Activated naive CD4-positive, alpha-beta T cell treated with anti-CD3 and anti-CD28 coated beads, Interleukin-2, amount 10 ng/mL, durations not matched to agents 7 days and 5 days (primary cell): ENCODE measurements at regions not wholly inside any gene's neighbourhood (a gene's known extent, or its start where the extent isn't known, plus 50 kb on each side); places are given as distances from the start of the nearest gene placed in this dataset.
"Not testable (repeated sequence)": the region's sequence is repeated elsewhere in the genome, so short reads cannot be mapped to it uniquely, and the experiment has no call there.

Experiments used
- CTCF ChIA-PET: fragments of 350-600 bp; sonication (Branson Sonifier 250); formaldehyde crosslinking; loops from one replicate; lab custom pipeline; 2021; ENCODE audit warnings: antibody characterized with exemption; lab: Charles Lee
- DNase-seq: peaks from one replicate; pipeline ENCODE4 v3.0.0-alpha.2; 2020
- H3K27ac Mint-ChIP-seq: one replicate; pipeline ENCODE4 v1.8.0; 2021; ENCODE audit warnings: mild to moderate bottlenecking, moderate library complexity, mixed read lengths
- H3K27me3 Mint-ChIP-seq: one replicate; pipeline ENCODE4 v1.8.0; 2021; ENCODE audit warnings: mild to moderate bottlenecking, mixed read lengths
- H3K36me3 Mint-ChIP-seq: one replicate; pipeline ENCODE4 v1.8.0; 2021; ENCODE audit warnings: mixed read lengths
- H3K4me1 Mint-ChIP-seq: one replicate; pipeline ENCODE4 v1.8.0; 2021; ENCODE audit warnings: mixed read lengths
- H3K4me3 Mint-ChIP-seq: one replicate; pipeline ENCODE4 v1.8.0; 2021; ENCODE audit warnings: mild to moderate bottlenecking, moderate library complexity, mixed read lengths
- H3K9me3 Mint-ChIP-seq: one replicate; pipeline ENCODE4 v1.8.0; 2021; ENCODE audit warnings: mixed read lengths

DNA sequence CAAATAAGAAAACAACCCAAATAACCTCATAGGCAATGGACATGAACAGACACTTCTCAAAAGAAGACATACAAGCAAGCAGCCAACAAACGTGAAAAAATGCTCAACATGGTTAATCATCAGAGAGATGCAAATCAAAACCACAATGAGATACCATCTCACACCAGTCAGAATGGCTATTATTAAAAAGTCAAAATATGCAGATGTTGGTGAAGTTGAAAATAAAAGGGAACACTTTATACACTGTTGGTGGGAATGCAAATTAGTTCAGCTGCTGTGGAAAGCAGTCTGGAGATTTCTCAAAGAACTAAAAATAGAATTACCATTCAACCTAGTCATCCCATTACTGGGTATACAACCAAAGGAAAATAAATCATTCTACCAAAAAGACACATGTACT lies 606.4 kb downstream of the KCTD12 start:
- H3K27ac Mint-ChIP-seq, H3K4me3 Mint-ChIP-seq, H3K36me3 Mint-ChIP-seq, DNase-seq, H3K4me1 Mint-ChIP-seq, H3K27me3 Mint-ChIP-seq, CTCF ChIA-PET, H3K9me3 Mint-ChIP-seq: not testable (repeated sequence)

DNA sequence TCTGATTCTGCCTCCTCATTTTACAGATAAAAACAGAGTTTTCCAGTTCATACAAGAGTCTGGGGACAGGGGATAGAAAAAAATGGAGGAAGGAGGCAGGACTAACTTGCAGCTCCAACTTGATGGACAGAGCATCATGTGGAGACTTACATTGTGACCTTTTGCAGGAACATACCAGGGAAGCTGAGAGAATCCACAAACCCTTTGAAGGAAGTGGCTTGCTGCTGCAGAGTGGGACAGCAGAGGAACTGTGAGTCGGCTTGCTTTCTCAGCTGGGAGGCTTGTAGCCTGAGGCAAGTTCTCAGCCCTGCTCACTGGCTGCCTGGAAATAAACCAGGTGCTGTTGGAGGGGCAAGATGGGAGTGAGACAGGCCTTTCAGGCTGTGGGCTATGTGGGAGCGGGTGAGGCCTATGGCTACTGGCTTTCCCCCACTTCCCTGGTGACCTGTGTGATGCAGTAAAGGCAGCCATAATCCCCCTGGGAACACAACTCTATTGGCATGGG lies 614.4 kb downstream of the KCTD12 start:
- Mint-ChIP-seq H3K9me3 (peaks cover 2% of the 10 kb centered on the region), H3K36me3 (no peaks in the 10 kb centered on the region), H3K27me3 (no peaks in the 10 kb centered on the region), H3K4me1 (no peaks in the 10 kb centered on the region), H3K4me3 (no peak overlapping the region), H3K27ac (no peak overlapping the region)
- DNase-seq: no peak
- CTCF ChIA-PET: no interaction called here

DNA sequence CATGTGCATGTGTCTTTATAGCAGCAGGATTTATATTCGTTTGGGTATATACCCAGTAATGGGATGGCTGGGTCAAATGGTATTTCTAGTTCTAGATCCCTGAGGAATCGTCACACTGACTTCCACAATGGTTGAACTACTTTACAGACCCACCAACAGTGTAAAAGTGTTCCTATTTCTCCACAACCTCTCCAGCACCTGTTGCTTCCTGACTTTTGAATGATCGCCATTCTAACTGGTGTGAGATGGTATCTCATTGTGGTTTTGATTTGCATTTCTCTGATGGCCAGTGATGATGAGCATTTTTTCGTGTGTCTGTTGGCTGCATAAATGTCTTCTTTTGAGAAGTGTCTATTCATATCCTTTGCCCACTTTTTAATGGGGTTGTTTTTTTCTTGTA lies 617.9 kb downstream of the KCTD12 start:
- H3K27ac Mint-ChIP-seq, CTCF ChIA-PET, H3K9me3 Mint-ChIP-seq, DNase-seq, H3K36me3 Mint-ChIP-seq, H3K4me1 Mint-ChIP-seq, H3K27me3 Mint-ChIP-seq, H3K4me3 Mint-ChIP-seq: not testable (repeated sequence)

DNA sequence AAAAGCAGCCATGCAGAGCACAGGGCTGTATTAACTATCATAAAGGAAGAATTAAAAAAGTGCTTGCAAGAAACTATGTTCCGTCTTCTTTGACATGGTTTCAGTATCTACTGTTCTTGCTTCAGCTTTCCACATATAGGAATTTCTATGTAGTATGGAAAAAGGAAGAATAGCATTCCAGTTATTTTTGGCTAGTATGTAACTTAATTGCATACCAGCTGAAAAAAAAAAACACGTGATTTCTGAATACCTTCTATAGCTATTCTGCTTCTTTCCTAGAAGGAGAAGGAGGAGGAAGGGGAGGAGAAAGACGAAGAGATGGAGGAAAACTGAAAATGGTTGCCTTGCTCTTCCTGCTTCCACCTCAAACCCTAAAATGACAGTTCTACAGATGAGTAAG lies 619.0 kb downstream of the KCTD12 start:
- Mint-ChIP-seq H3K27ac (no peak overlapping the region), H3K36me3 (no peaks in the 10 kb centered on the region), H3K27me3 (no peaks in the 10 kb centered on the region), H3K4me1 (no peaks in the 10 kb centered on the region), H3K9me3 (peaks cover 2% of the 10 kb centered on the region), H3K4me3 (no peak overlapping the region)
- CTCF ChIA-PET: no interaction called here
- DNase-seq: no peak

DNA sequence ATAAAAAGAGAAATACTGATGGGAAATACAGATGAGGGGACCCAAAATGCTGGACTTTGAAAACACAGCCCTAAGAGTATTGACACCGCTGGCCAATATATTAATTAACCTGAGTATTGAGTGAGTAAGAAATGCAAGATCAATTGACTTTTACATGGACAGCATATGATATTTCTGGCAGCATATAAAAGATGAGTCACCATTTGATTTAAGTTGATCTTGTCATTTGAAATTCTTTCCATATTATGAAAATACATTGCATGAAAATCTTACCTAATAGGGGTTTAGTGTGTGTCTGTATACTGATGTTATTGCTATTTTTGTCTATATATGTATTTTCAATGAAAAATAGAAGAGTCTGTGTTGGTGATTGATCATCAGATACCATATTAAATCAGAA lies 619.6 kb downstream of the KCTD12 start:
- no peak for DNase-seq
- CTCF ChIA-PET: no interaction called here
- no peak overlapping the region for H3K4me3 Mint-ChIP-seq
- H3K27me3 Mint-ChIP-seq: no peaks in the 10 kb centered on the region
- H3K4me1 Mint-ChIP-seq: no peaks in the 10 kb centered on the region
- no peaks in the 10 kb centered on the region for H3K36me3 Mint-ChIP-seq
- peaks cover under 1% of the 10 kb centered on the region for H3K9me3 Mint-ChIP-seq
- no peak overlapping the region for H3K27ac Mint-ChIP-seq

DNA sequence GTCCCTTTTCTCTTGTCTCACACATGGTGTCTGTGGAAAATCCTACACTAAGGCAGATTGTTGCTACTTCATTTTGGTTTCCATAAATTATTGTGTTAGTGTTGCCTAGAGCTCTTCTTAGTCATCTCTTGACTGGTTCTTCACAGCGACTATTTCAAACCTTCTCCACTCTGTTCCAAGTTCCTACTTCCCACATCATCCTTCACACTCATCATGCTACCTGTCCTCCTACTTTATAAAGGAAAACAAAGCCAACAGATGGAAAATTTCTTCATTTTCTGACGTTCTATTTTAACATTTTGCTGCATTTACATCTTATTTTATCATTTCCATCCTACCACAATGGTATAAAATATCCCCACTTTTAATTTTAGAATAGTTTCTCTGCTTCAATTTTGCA lies 614.1 kb downstream of the LMO7 start:
- Mint-ChIP-seq H3K4me1 (no peaks in the 10 kb centered on the region), H3K9me3 (no peaks in the 10 kb centered on the region), H3K27ac (no peak overlapping the region), H3K27me3 (no peaks in the 10 kb centered on the region), H3K36me3 (no peaks in the 10 kb centered on the region), H3K4me3 (no peak overlapping the region)
- CTCF ChIA-PET: no interaction called here
- DNase-seq: no peak

DNA sequence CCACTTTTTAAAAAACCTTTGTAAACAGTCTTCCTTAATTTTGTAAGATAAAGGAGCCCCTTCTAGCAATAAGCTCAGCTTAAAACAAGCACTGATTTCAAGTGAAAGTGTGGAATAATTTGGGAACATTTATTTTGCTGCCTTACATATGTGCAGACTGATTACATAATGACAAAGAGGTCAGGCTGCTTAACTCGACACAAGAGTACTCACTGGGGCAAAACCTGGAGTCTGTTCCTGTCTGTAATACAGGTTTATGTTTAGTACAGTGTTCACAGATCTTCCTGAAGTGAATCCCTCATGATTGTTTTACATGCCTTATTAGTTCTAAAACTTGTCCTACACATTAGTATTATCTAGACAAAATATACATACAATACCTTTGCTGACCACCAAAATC lies 609.8 kb downstream of the LMO7 start:
- Mint-ChIP-seq H3K9me3 (no peaks in the 10 kb centered on the region), H3K36me3 (no peaks in the 10 kb centered on the region), H3K27me3 (no peaks in the 10 kb centered on the region), H3K4me1 (no peaks in the 10 kb centered on the region), H3K27ac (no peak overlapping the region), H3K4me3 (no peak overlapping the region)
- CTCF ChIA-PET: no interaction called here
- no peak for DNase-seq

DNA sequence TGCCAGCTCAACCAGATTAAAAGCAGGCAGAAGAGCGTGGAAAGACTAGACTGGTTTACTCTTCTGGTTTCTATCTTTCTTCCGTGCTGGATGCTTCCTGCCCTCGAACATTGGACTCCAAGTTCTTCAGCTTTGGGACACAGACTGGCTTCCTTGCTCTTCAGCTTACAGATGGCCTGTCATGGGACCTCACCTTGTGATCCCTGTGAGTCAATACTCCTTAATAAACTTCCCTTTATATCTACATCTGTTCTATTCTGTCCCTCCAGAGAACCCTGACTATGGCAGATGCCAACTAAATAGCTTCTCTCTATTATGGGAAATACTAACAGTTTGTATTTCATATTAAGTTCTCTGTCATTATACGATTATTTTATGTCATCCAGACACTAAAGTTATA lies 609.1 kb downstream of the LMO7 start:
- Mint-ChIP-seq H3K27me3 (no peaks in the 10 kb centered on the region), H3K27ac (no peak overlapping the region), H3K36me3 (no peaks in the 10 kb centered on the region), H3K9me3 (no peaks in the 10 kb centered on the region), H3K4me3 (no peak overlapping the region), H3K4me1 (no peaks in the 10 kb centered on the region)
- DNase-seq: no peak
- CTCF ChIA-PET: interaction anchor here (0.7 kb wide), 1 partner anchor 218 kb away, joined by 3 read pairs; no protein-coding TSS in a partner anchor

DNA sequence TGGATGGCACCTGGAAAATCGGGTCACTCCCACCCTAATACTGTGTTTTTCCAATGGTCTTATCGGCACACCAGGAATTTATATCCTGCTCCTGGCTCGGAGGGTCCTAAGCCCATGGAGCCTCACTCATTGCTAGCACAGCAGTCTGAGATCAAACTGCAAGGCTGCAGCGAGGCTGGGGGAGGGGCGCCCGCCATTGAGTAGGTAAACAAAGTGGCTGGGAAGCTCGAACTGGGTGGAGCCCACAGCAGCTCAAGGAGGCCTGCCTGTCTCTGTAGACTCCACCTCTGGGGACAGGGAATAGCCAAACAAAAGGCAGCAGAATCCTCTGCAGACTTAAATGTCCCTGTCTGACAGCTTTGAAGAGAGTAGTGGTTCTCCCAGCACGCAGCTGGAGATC lies 607.0 kb downstream of the LMO7 start:
- DNase-seq, H3K9me3 Mint-ChIP-seq, H3K36me3 Mint-ChIP-seq, CTCF ChIA-PET, H3K27ac Mint-ChIP-seq, H3K27me3 Mint-ChIP-seq, H3K4me3 Mint-ChIP-seq, H3K4me1 Mint-ChIP-seq: not testable (repeated sequence)

DNA sequence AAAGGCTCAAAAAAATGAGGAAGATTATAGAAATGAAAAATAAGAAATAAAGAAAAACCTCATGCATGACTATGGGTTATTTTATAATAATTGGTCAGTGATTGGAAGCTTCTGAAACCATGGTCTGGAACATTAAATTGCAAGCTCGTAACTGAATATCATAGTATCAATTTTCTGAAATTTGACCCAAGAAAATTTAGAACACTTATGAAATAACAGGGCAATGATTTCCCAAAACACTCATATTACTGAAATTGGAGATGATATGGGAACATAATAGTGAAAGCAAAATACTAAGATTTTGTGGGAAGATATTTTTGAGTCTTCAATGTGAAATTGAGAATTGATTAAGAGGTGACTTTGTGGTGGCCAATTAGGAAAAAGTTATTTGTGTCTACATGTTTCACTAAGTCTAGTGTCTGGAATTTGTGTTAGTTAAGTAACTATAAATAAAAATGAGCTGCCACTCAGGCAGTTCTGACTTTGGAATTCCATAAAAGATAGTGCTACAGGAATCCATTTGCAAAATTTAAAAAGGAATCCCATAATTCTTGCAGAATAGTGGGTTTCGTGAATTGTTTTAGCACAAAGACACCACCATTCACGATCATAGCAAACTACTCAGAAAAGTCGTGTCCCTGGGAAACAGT lies 603.0 kb downstream of the LMO7 start:
- CTCF ChIA-PET: no interaction called here
- H3K27ac Mint-ChIP-seq: no peak overlapping the region
- no peaks in the 10 kb centered on the region for H3K36me3 Mint-ChIP-seq
- H3K9me3 Mint-ChIP-seq: no peaks in the 10 kb centered on the region
- no peak overlapping the region for H3K4me3 Mint-ChIP-seq
- H3K4me1 Mint-ChIP-seq: no peaks in the 10 kb centered on the region
- DNase-seq: no peak
- no peaks in the 10 kb centered on the region for H3K27me3 Mint-ChIP-seq

DNA sequence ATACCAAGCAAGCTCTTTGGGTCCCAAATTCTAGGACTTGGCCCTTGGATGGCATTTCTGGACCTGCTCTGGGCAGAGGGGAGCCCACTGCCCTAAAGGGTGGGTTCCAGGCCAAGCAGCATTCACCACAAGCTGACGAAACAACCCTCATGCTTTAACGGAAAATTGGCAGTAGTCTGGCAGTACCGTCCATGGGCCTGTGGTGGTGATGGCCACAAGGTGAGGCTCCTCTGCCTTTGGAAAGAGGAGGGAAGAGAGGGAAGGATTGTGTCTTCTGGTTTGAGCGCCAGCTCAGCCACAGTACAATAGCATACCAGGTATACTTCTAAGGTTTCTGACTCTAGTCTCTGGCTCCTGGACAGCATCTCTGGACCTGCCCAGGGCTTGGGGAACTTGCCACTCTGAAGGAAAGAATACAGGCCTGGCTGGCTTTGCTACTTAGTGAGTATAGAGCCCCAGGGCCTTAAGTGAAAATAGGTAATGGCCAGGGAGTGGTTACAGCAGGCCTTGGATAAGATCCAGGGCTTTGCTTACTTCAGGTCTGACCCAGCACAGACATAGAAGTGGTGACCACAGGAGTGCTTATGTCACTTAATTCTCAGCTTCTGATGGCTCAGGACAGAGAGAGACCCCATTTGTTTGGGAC lies 595.5 kb downstream of the LMO7 start:
- CTCF ChIA-PET: no interaction called here
- no peaks in the 10 kb centered on the region for H3K36me3 Mint-ChIP-seq
- no peak overlapping the region for H3K27ac Mint-ChIP-seq
- no peaks in the 10 kb centered on the region for H3K4me1 Mint-ChIP-seq
- H3K4me3 Mint-ChIP-seq: no peak overlapping the region
- no peaks in the 10 kb centered on the region for H3K9me3 Mint-ChIP-seq
- no peak for DNase-seq
- H3K27me3 Mint-ChIP-seq: no peaks in the 10 kb centered on the region

DNA sequence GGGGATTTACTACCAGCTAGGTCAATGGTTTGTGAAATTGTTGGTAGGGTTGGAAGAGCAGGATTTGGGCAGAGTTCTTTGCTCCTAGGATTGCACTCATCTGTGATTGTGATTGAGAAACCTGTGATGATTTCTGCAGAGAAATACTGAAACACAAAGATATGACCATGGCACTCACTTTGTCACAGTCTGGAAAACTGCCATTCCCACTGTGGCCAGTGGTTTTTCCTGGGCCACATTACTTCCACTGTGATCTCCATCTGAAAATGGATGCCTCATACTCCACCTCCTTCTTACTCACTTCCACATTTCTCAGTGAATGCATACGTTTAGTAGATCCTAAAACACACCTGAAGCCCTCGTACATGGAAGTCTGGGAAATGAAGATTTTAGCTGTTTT lies 593.2 kb downstream of the LMO7 start:
- Mint-ChIP-seq H3K9me3 (no peaks in the 10 kb centered on the region), H3K27me3 (no peaks in the 10 kb centered on the region), H3K4me3 (no peak overlapping the region), H3K36me3 (no peaks in the 10 kb centered on the region), H3K27ac (no peak overlapping the region), H3K4me1 (no peaks in the 10 kb centered on the region)
- CTCF ChIA-PET: no interaction called here
- DNase-seq: no peak

DNA sequence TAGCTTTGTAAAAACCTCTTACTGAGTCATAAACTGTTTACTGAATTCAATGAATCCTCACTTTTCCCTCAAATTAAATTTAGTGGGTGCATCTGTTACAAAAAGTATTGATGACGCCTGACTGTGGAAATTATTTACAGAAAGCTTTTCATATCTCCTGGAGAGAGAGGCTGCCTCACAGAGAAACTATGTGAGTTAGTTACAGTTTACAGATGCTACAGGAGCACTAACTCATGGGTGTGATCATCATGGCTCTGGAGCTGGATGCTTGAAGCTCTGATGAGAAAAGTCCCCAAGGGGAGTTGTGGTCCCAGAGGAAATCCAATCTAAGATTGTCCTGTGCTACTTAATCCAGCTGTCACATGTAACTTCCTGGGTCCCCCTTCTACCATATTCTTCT lies 590.8 kb downstream of the LMO7 start:
- CTCF ChIA-PET: no interaction called here
- no peak overlapping the region for H3K27ac Mint-ChIP-seq
- DNase-seq: no peak

DNA sequence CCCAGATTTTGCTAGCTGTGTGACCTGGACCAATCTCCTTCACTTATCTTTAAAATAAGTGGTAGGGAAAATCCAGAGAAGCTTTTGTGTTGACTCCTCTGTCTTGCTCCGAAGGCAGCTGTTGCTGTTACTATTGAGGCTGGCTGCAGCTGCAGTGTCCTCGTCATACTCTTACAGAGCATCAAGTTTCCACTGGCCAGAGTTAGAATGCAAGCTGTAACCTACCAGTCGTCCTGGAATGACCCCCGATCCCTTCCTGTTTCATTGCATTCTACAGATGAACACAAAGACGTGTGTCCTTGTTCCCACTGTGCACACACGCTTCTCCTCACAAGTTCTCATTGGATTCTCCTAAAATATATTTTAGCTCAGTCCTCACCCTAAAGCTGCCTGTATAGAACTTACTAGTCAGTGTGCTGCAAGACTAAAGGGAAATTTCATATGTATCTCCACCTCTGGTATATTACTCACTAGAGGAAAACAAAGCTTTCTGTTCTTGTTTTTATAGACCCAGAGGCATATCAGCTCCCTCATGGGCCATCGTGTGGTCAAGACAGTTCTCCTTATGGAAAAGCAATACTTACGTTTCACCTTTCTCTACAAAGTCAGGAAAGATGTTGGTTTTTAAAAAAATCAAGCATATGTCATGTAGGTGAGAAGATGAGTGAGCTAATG lies 589.8 kb downstream of the LMO7 start:
- no peaks in the 10 kb centered on the region for H3K9me3 Mint-ChIP-seq
- no peaks in the 10 kb centered on the region for H3K4me1 Mint-ChIP-seq
- no peak overlapping the region for H3K4me3 Mint-ChIP-seq
- no peaks in the 10 kb centered on the region for H3K36me3 Mint-ChIP-seq
- no peak overlapping the region for H3K27ac Mint-ChIP-seq
- no peak for DNase-seq
- CTCF ChIA-PET: no interaction called here
- no peaks in the 10 kb centered on the region for H3K27me3 Mint-ChIP-seq

More for the DNA sequence above, 590.8 kb downstream of the LMO7 start:
- Mint-ChIP-seq H3K4me1 (no peaks in the 10 kb centered on the region), H3K9me3 (no peaks in the 10 kb centered on the region), H3K36me3 (no peaks in the 10 kb centered on the region), H3K4me3 (no peak overlapping the region), H3K27me3 (no peaks in the 10 kb centered on the region)

DNA sequence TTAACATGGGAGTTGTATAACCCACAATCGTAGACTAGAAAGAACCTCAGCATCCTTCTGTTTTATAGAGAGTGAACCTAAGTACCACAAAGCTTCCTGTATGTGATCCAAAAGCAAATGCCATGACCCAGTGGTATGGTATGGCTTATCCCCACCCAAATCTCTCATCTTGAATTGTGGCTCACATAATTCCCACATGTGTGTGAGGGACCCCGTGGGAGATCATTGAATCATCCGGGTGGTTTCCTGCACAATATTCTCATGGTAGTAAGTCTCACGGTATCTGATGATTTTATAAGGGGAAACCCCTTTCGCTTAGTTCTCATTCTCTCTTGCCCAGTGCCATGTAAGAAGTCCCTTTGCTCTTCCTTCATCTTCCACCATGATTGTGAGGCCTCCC lies 587.9 kb downstream of the LMO7 start:
- CTCF ChIA-PET: no interaction called here
- H3K36me3 Mint-ChIP-seq: no peaks in the 10 kb centered on the region
- H3K9me3 Mint-ChIP-seq: no peaks in the 10 kb centered on the region
- H3K27ac Mint-ChIP-seq: no peak overlapping the region
- no peaks in the 10 kb centered on the region for H3K27me3 Mint-ChIP-seq
- no peak for DNase-seq
- no peaks in the 10 kb centered on the region for H3K4me1 Mint-ChIP-seq
- no peak overlapping the region for H3K4me3 Mint-ChIP-seq
